C4-2B (cell line): ENCODE measurements at regions not wholly inside any gene's neighbourhood (a gene's known extent, or its start where the extent isn't known, plus 50 kb on each side); places are given as distances from the start of the nearest gene placed in this dataset.
A peak's percentile ranks its signal among the peaks of the same experiment; 100 is the strongest.

ENCODE experiments used
- H3K27ac ChIP-seq: fragments of 450-650 bp; 2 replicates; pipeline ENCODE4 v1.5.1; 2017
- ZFX ChIP-seq: fragments of 450-650 bp; IDR thresholded peaks from 2 replicates; pipeline ENCODE4 v1.6.1; 2017
- TF ChIP-seq, protein P1 (sequence below): fragments of 450-650 bp; conservative IDR thresholded peaks from 2 replicates; pipeline ENCODE4 v1.5.1; 2017; ENCODE audit warnings: mild to moderate bottlenecking

- TF ChIP-seq, protein P1, sequence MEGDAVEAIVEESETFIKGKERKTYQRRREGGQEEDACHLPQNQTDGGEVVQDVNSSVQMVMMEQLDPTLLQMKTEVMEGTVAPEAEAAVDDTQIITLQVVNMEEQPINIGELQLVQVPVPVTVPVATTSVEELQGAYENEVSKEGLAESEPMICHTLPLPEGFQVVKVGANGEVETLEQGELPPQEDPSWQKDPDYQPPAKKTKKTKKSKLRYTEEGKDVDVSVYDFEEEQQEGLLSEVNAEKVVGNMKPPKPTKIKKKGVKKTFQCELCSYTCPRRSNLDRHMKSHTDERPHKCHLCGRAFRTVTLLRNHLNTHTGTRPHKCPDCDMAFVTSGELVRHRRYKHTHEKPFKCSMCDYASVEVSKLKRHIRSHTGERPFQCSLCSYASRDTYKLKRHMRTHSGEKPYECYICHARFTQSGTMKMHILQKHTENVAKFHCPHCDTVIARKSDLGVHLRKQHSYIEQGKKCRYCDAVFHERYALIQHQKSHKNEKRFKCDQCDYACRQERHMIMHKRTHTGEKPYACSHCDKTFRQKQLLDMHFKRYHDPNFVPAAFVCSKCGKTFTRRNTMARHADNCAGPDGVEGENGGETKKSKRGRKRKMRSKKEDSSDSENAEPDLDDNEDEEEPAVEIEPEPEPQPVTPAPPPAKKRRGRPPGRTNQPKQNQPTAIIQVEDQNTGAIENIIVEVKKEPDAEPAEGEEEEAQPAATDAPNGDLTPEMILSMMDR = no peak
- TF ChIP-seq ZFX = no peak
- H3K27ac ChIP-seq = no peak overlapping the region
Observed at GRCh38 chr13:68323124-68323523, 1093.0 kb upstream of the PCDH9 start.

- no peak overlapping the region for H3K27ac ChIP-seq
- no peak for TF ChIP-seq ZFX
- TF ChIP-seq, protein P1 = no peak
Observed at GRCh38 chr13:68319384-68319783, 1089.2 kb upstream of the PCDH9 start.

- H3K27ac ChIP-seq = no peak overlapping the region
- TF ChIP-seq, protein P1 = peak; percentile 39
- no peak for TF ChIP-seq ZFX
Observed at GRCh38 chr13:68304286-68304893, 1074.3 kb upstream of the PCDH9 start.

DNA sequence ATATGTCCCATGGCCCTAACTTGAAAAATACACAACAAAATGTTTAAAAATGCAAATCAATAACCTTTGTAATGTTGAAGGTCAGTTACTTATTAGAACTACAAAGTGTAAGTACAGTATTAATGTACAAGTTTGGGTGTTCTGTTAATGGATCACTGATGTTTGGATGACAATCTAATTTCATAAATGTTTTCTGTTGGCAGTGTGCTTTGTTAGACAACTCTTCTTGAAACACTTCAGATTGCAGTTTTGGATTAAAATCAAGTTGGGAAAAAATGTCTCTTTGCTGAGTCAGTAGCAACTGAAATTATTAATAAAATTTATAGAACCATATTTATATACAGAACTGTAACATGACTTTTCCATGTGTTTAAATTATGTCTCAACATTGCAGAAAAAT lies 1063.5 kb upstream of the PCDH9 start:
- no peak overlapping the region for H3K27ac ChIP-seq

DNA sequence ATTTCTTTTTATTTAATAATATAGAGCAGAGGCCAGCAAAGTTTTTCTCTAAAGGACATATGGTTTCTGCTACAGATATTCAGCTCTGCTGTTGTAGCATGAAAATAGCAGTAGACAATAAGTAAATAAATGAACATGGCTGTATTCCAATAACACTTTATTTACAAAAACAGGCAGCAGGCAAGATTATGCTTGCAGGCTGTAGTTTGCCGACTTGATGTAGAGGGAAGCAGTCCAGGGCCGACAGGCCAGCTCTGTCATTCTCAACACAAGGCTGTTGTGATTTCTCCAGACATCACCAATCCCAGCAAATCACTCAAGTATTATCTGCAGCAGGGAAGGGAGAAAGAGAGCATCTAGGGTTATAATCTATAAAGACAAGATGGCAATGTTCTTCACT lies 1062.5 kb upstream of the PCDH9 start:
- TF ChIP-seq, protein P1 = no peak
- TF ChIP-seq ZFX = no peak
- no peak overlapping the region for H3K27ac ChIP-seq

More for the DNA sequence above, 1063.5 kb upstream of the PCDH9 start:
- TF ChIP-seq, protein P1 = no peak
- TF ChIP-seq ZFX = no peak

- H3K27ac ChIP-seq = no peak overlapping the region
- no peak for TF ChIP-seq ZFX
- TF ChIP-seq, protein P1 = no peak
Observed at GRCh38 chr13:68291595-68291994, 1061.5 kb upstream of the PCDH9 start.

GRCh38 chr13:68275758-68276157 lies 1045.6 kb upstream of the PCDH9 start:
- TF ChIP-seq, protein P1 = no peak
- no peak for TF ChIP-seq ZFX

More at GRCh38 chr13:68275758-68276157, 1045.6 kb upstream of the PCDH9 start:
- no peak overlapping the region for H3K27ac ChIP-seq
